GM23248 (cell line): ENCODE measurements at regions not wholly inside any gene's neighbourhood (a gene's known extent, or its start where the extent isn't known, plus 50 kb on each side); places are given as distances from the start of the nearest gene placed in this dataset.

Experiments
- DNase-seq: peaks from one replicate; pipeline ENCODE4 v3.0.0-alpha.2; 2015
- H2AFZ ChIP-seq: fragments of 200-600 bp; sonication (generic); 2 replicates; pipeline ENCODE4 v1.6.1; 2016; ENCODE audit warnings: antibody characterized with exemption
- H3F3A ChIP-seq: fragments of 200-600 bp; sonication (generic); 2 replicates; pipeline ENCODE4 v1.6.1; 2016; ENCODE audit warnings: mild to moderate bottlenecking, antibody characterized with exemption, mixed run types; ENCODE audit not compliant: insufficient read depth
- H3K27ac ChIP-seq: fragments of 200-600 bp; sonication (generic); 2 replicates; pipeline ENCODE4 v1.5.1; 2016; ENCODE audit warnings: mild to moderate bottlenecking
- H3K27me3 ChIP-seq: fragments of 200-600 bp; sonication (generic); replicated peaks from 2 replicates; pipeline ENCODE4 v1.6.1; 2016; ENCODE audit warnings: mild to moderate bottlenecking; ENCODE audit not compliant: insufficient read depth
- H3K36me3 ChIP-seq: fragments of 200-600 bp; sonication (generic); 2 replicates; pipeline ENCODE4 v1.6.1; 2016; ENCODE audit warnings: low read depth, mild to moderate bottlenecking
- H3K4me1 ChIP-seq: fragments of 200-600 bp; sonication (generic); 2 replicates; pipeline ENCODE4 v1.6.1; 2016; ENCODE audit warnings: mild to moderate bottlenecking; ENCODE audit not compliant: insufficient read depth
- H3K4me2 ChIP-seq: fragments of 200-600 bp; sonication (generic); one replicate; pipeline ENCODE4 v1.6.1; 2016; ENCODE audit warnings: mild to moderate bottlenecking; ENCODE audit not compliant: unreplicated experiment
- H3K4me3 ChIP-seq: fragments of 200-600 bp; sonication (generic); 2 replicates; pipeline ENCODE4 v1.5.1; 2016; ENCODE audit warnings: mild to moderate bottlenecking
- H3K79me2 ChIP-seq: fragments of 200-600 bp; sonication (generic); 2 replicates; pipeline ENCODE4 v1.6.1; 2016; ENCODE audit warnings: mild to moderate bottlenecking; ENCODE audit not compliant: insufficient read depth
- H3K9ac ChIP-seq: fragments of 200-600 bp; sonication (generic); 2 replicates; pipeline ENCODE4 v1.6.1; 2016; ENCODE audit warnings: mild to moderate bottlenecking
- H3K9me2 ChIP-seq: fragments of 200-600 bp; sonication (generic); 2 replicates; pipeline ENCODE4 v1.6.1; 2016; ENCODE audit warnings: mixed run types, mild to moderate bottlenecking, moderate library complexity; ENCODE audit not compliant: insufficient read depth
- H3K9me3 ChIP-seq: fragments of 200-600 bp; sonication (generic); one replicate; pipeline ENCODE4 v1.6.1; 2017; ENCODE audit warnings: low read depth
- H4K20me1 ChIP-seq: fragments of 200-600 bp; sonication (generic); 2 replicates; pipeline ENCODE4 v1.6.0; 2016; ENCODE audit not compliant: insufficient read depth
- EZH2 ChIP-seq: fragments of 200-600 bp; sonication (generic); IDR thresholded peaks from 2 replicates; pipeline ENCODE4 v1.6.1; 2018; ENCODE audit warnings: antibody characterized with exemption, mild to moderate bottlenecking; ENCODE audit not compliant: insufficient read depth, poor library complexity, severe bottlenecking
- EZH2phosphoT487 ChIP-seq: fragments of 200-600 bp; sonication (generic); IDR thresholded peaks from 2 replicates; pipeline ENCODE4 v1.6.1; 2018; ENCODE audit warnings: antibody characterized with exemption, moderate library complexity, mild to moderate bottlenecking, low read depth; ENCODE audit not compliant: insufficient read depth
- WGBS, 2 experiments: methylation state at CpG; one replicate each; pipeline ENCODE4 v1.1.6; 2015 to 2017; ENCODE audit warnings: low lambda C conversion rate in 2 of 2, low coverage in 1 of 2; ENCODE audit errors: missing lambda C conversion rate in 2 of 2; 5-methylcytosine and 5-hydroxymethylcytosine counted together
- in situ Hi-C: fragments of 300-500 bp; cut with MboI; formaldehyde crosslinking; loops from 2 replicates; pipeline ENCODE4 v1.15.0; 2020

DNA sequence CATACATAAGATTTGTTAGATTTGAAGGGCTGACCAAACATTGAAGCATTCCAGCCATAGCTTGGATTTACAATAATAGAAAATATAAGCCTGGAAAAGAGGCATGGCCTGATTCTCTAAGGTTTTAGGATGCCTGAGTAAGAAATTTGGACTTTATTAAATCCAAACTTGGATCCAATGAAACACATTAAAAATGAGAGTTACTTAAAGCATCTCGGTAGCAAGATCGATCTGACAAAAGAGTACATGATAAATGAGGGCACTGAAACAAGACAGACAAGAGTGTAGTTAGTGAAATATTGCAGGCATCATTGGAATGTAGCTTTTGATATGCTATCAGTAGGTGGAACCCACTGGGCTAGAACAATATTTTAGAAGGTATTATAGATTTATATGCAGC lies 855.7 kb upstream of the DPPA4 start:
- Histone ChIP-seq H4K20me1 (no peaks in the 10 kb centered on the region), H3K27me3 (no peaks in the 10 kb centered on the region), H3K36me3 (no peaks in the 10 kb centered on the region), H3F3A (no peaks in the 10 kb centered on the region), H3K4me3 (no peak overlapping the region), H3K9me3 (no peaks in the 10 kb centered on the region), H3K4me1 (no peaks in the 10 kb centered on the region), H3K9ac (no peak overlapping the region), H3K27ac (no peak overlapping the region), H3K79me2 (no peaks in the 10 kb centered on the region), H3K9me2 (no peaks in the 10 kb centered on the region), H3K4me2 (no peak overlapping the region), H2AFZ (no peak overlapping the region; the same call in 1 of the 2 replicates)
- no peak for TF ChIP-seq EZH2phosphoT487
- TF ChIP-seq EZH2, result no peak
- in situ Hi-C loops, result no loop called here
- DNase-seq, result no peak
- 96 to 97% methylated on average over 2 of the region's 2 CpGs for WGBS, 2 experiments

GRCh38 chr3:110198717-110199587 lies 861.6 kb upstream of the DPPA4 start:
- Histone ChIP-seq H3K27ac (no peak overlapping the region), H3K79me2 (no peaks in the 10 kb centered on the region)

DNA sequence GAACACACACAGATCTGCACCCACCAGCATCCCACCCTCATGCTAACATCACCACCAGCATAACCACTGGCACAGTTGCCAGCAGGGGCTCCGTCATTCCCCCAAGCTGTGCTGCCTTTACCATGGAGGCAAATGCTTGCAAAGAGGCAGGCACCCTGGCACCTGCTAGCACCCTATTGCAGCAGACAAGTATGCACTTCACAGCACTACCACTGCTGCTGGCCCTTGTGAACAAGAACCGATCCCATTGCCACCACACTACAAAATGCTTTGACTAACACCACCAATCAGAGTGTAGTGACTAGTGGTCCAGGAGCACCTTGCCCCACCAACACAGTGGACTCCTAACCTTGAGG lies 862.2 kb upstream of the DPPA4 start:
- no peak for TF ChIP-seq EZH2phosphoT487
- no peak for TF ChIP-seq EZH2
- no peaks in the 10 kb centered on the region for H3F3A ChIP-seq

More at GRCh38 chr3:110198717-110199587, 861.6 kb upstream of the DPPA4 start:
- WGBS, 2 experiments, result 67 to 70% methylated on average over 12 of the region's 12 CpGs
- H3K9me2 ChIP-seq, result no peaks in the 10 kb centered on the region
- no peak overlapping the region for H3K4me3 ChIP-seq
- no peak for DNase-seq
- no peaks in the 10 kb centered on the region for H4K20me1 ChIP-seq
- in situ Hi-C loops, result no loop called here
- H2AFZ ChIP-seq, result no peak overlapping the region
- TF ChIP-seq EZH2phosphoT487 (no peak), EZH2 (no peak)
- no peaks in the 10 kb centered on the region for H3K27me3 ChIP-seq
- no peaks in the 10 kb centered on the region for H3K4me1 ChIP-seq
- no peak overlapping the region for H3K4me2 ChIP-seq
- H3K9ac ChIP-seq, result no peak overlapping the region
- H3K9me3 ChIP-seq, result no peaks in the 10 kb centered on the region
- no peaks in the 10 kb centered on the region for H3K36me3 ChIP-seq
- H3F3A ChIP-seq, result no peaks in the 10 kb centered on the region

GRCh38 chr3:110210086-110210660 lies 861.4 kb upstream of the NECTIN3 start:
- Histone ChIP-seq H3K36me3 (no peaks in the 10 kb centered on the region), H2AFZ (no peak overlapping the region), H3K4me2 (no peak overlapping the region), H3K4me1 (no peaks in the 10 kb centered on the region), H3K27ac (no peak overlapping the region), H3K9ac (no peak overlapping the region), H3K79me2 (no peaks in the 10 kb centered on the region), H3K27me3 (no peaks in the 10 kb centered on the region), H3K9me2 (no peaks in the 10 kb centered on the region), H3K4me3 (no peak overlapping the region), H4K20me1 (no peaks in the 10 kb centered on the region), H3F3A (no peaks in the 10 kb centered on the region), H3K9me3 (no peaks in the 10 kb centered on the region)
- no peak for DNase-seq
- in situ Hi-C loops, result no loop called here
- WGBS, 2 experiments, result 66 to 70% methylated on average over 3 of the region's 3 CpGs
- TF ChIP-seq EZH2phosphoT487, result no peak
- TF ChIP-seq EZH2, result no peak

More for the DNA sequence above, 862.2 kb upstream of the DPPA4 start:
- DNase-seq, result no peak
- Histone ChIP-seq H3K4me2 (no peak overlapping the region), H3K36me3 (no peaks in the 10 kb centered on the region), H3K4me3 (no peak overlapping the region), H3K27me3 (no peaks in the 10 kb centered on the region), H3K9ac (no peak overlapping the region), H3K9me3 (no peaks in the 10 kb centered on the region), H3K4me1 (no peaks in the 10 kb centered on the region), H3K9me2 (no peaks in the 10 kb centered on the region), H3K27ac (no peak overlapping the region), H2AFZ (no peak overlapping the region), H3K79me2 (no peaks in the 10 kb centered on the region), H4K20me1 (no peaks in the 10 kb centered on the region)
- 66 to 83% methylated on average over 2 of the region's 2 CpGs for WGBS, 2 experiments
- in situ Hi-C loops, result no loop called here
